Trophoblast cell (in vitro differentiated cells and primary cell): ENCODE measurements at regions not wholly inside any gene's neighbourhood (a gene's known extent, or its start where the extent isn't known, plus 50 kb on each side); places are given as distances from the start of the nearest gene placed in this dataset.

ENCODE experiments used
- DNase-seq, 2 donors: peaks; one replicate each; pipeline ENCODE4 v3.0.0-alpha.2; 2016
- H2AFZ ChIP-seq: 2 replicates; pipeline ENCODE4 v1.6.1; 2013; ENCODE audit warnings: low read length, moderate library complexity, mild to moderate bottlenecking; ENCODE audit not compliant: insufficient read depth, poor library complexity
- H2AK5ac ChIP-seq: 2 replicates; pipeline ENCODE4 v1.6.1; 2013; ENCODE audit warnings: mild to moderate bottlenecking, low read length
- H2BK120ac ChIP-seq: 2 replicates; pipeline ENCODE4 v1.6.1; 2013; ENCODE audit warnings: low read length, mild to moderate bottlenecking, moderate library complexity; ENCODE audit not compliant: insufficient read depth, poor library complexity
- H2BK12ac ChIP-seq: 2 replicates; pipeline ENCODE4 v1.6.1; 2013; ENCODE audit warnings: mild to moderate bottlenecking, low read length, moderate library complexity
- H2BK5ac ChIP-seq: 2 replicates; pipeline ENCODE4 v1.6.1; 2013; ENCODE audit warnings: low read length, low read depth, moderate library complexity, mild to moderate bottlenecking; ENCODE audit not compliant: poor library complexity
- H3K14ac ChIP-seq: 2 replicates; pipeline ENCODE4 v1.6.1; 2013; ENCODE audit warnings: mild to moderate bottlenecking, low read length
- H3K18ac ChIP-seq: 2 replicates; pipeline ENCODE4 v1.6.1; 2013; ENCODE audit warnings: mild to moderate bottlenecking, low read length
- H3K23ac ChIP-seq: 2 replicates; pipeline ENCODE4 v1.6.1; 2013; ENCODE audit warnings: low read length
- H3K27ac ChIP-seq: 2 replicates; pipeline ENCODE4 v1.5.1; 2013; ENCODE audit warnings: low read depth, mild to moderate bottlenecking, inconsistent platforms, low read length, moderate library complexity
- H3K27me3 ChIP-seq: 2 replicates; pipeline ENCODE4 v1.6.1; 2013; ENCODE audit warnings: inconsistent platforms, mild to moderate bottlenecking, low read length, moderate library complexity; ENCODE audit not compliant: insufficient read depth
- H3K36me3 ChIP-seq, 2 experiments: 1 replicate in 1 of 2; 2 replicates in 1 of 2; pipeline ENCODE4 v1.6.1; 2013; ENCODE audit warnings: low read length in 2 of 2, mild to moderate bottlenecking in 2 of 2, moderate library complexity in 1 of 2; ENCODE audit not compliant: insufficient read depth in 2 of 2, control insufficient read depth in 1 of 2
- H3K4ac ChIP-seq: 2 replicates; pipeline ENCODE4 v1.6.1; 2013; ENCODE audit warnings: low read depth, mild to moderate bottlenecking, low read length, moderate library complexity
- H3K4me1 ChIP-seq, 2 experiments: 1 replicate in 1 of 2; 2 replicates in 1 of 2; pipeline ENCODE4 v1.6.1; 2013; ENCODE audit warnings: low read length in 2 of 2, mild to moderate bottlenecking in 2 of 2, moderate library complexity in 1 of 2; ENCODE audit not compliant: insufficient read depth in 2 of 2, control insufficient read depth in 1 of 2
- H3K4me2 ChIP-seq: 2 replicates; pipeline ENCODE4 v1.6.1; 2013; ENCODE audit warnings: inconsistent platforms, mild to moderate bottlenecking, low read length, moderate library complexity
- H3K4me3 ChIP-seq: 2 replicates; pipeline ENCODE4 v1.5.1; 2013; ENCODE audit warnings: mild to moderate bottlenecking, low read depth, low read length, inconsistent platforms
- H3K79me1 ChIP-seq: one replicate; pipeline ENCODE4 v1.6.1; 2013; ENCODE audit warnings: low read length
- H3K79me2 ChIP-seq: 2 replicates; pipeline ENCODE4 v1.6.1; 2013; ENCODE audit warnings: low read length, mild to moderate bottlenecking; ENCODE audit not compliant: control insufficient read depth, insufficient read depth, poor library complexity
- H3K9ac ChIP-seq: 2 replicates; pipeline ENCODE4 v1.6.1; 2013; ENCODE audit warnings: mild to moderate bottlenecking, low read length
- H3K9me3 ChIP-seq: 2 replicates; pipeline ENCODE4 v1.6.1; 2013; ENCODE audit warnings: low read depth, mild to moderate bottlenecking, control low read depth, inconsistent platforms, low read length; ENCODE audit not compliant: insufficient read depth
- H4K12ac ChIP-seq: 2 replicates; pipeline ENCODE4 v1.6.1; 2013; ENCODE audit warnings: low read depth, mild to moderate bottlenecking, low read length, moderate library complexity
- H4K8ac ChIP-seq: 2 replicates; pipeline ENCODE4 v1.6.1; 2013; ENCODE audit warnings: low read depth, mild to moderate bottlenecking, low read length, moderate library complexity
- H4K91ac ChIP-seq: one replicate; pipeline ENCODE4 v1.6.1; 2013; ENCODE audit warnings: low read depth, mild to moderate bottlenecking, low read length, moderate library complexity
- WGBS: extraction: QIAGEN DNeasy Blood & Tissue Kit; methylation state at CpG from one replicate; pipeline ENCODE4 v1.1.7; 2013; ENCODE audit warnings: missing lambda C conversion rate; ENCODE audit not compliant: insufficient read length, insufficient coverage; ENCODE audit errors: extremely low coverage; 5-methylcytosine and 5-hydroxymethylcytosine counted together

- WGBS, result no CpG with 5 or more reads among the region's 1 CpG
- H4K12ac ChIP-seq, result no peak overlapping the region
- no peak overlapping the region for H2BK12ac ChIP-seq
- no peak overlapping the region for H2BK120ac ChIP-seq
- DNase-seq, result no peak
- peaks cover 4% of the 10 kb centered on the region for H3K9me3 ChIP-seq
- no peaks in the 10 kb centered on the region for H3K27me3 ChIP-seq
- H3K4me3 ChIP-seq, result no peak overlapping the region
- H3K4me2 ChIP-seq, result no peak overlapping the region
- H4K8ac ChIP-seq, result no peak overlapping the region
- H4K91ac ChIP-seq, result no peak overlapping the region
- no peaks in the 10 kb centered on the region for H3K79me2 ChIP-seq
- no peak overlapping the region for H2BK5ac ChIP-seq
- no peaks in the 10 kb centered on the region for H3K79me1 ChIP-seq
- no peaks in the 10 kb centered on the region for H3K36me3 ChIP-seq
- H3K27ac ChIP-seq, result no peak overlapping the region
- no peak overlapping the region for H3K4ac ChIP-seq
- H3K14ac ChIP-seq, result no peak overlapping the region
- no peak overlapping the region for H2AK5ac ChIP-seq
- no peak overlapping the region for H2AFZ ChIP-seq
- no peak overlapping the region for H3K23ac ChIP-seq
- H3K18ac ChIP-seq, result no peak overlapping the region
- H3K9ac ChIP-seq, result no peak overlapping the region
- H3K4me1 ChIP-seq, result peaks cover 0 to 2% of the 10 kb centered on the region in 2 experiments
Measured at GRCh38 chr7:109131141-109131540, 561.5 kb downstream of the DNAJB9 start.

- Histone ChIP-seq H3K27ac (no peak overlapping the region), H3K4me3 (no peak overlapping the region), H4K91ac (no peak overlapping the region), H2AFZ (no peak overlapping the region), H3K79me2 (no peaks in the 10 kb centered on the region), H2AK5ac (no peak overlapping the region), H3K4me2 (no peak overlapping the region), H3K18ac (no peak overlapping the region), H3K23ac (no peak overlapping the region), H2BK120ac (no peak overlapping the region), H3K4me1 (no peaks in the 10 kb centered on the region), H3K79me1 (no peaks in the 10 kb centered on the region), H4K8ac (no peak overlapping the region), H2BK5ac (no peak overlapping the region), H3K36me3 (no peaks in the 10 kb centered on the region), H4K12ac (no peak overlapping the region), H3K27me3 (no peaks in the 10 kb centered on the region), H2BK12ac (no peak overlapping the region), H3K14ac (no peak overlapping the region), H3K9me3 (peaks cover 4% of the 10 kb centered on the region), H3K4ac (no peak overlapping the region), H3K9ac (no peak overlapping the region)
- no peak for DNase-seq
- WGBS, result no CpG with 5 or more reads among the region's 3 CpGs
Measured at GRCh38 chr7:109136893-109137292, 567.2 kb downstream of the DNAJB9 start.

- Histone ChIP-seq H3K4me3 (no peak overlapping the region), H2BK12ac (no peak overlapping the region), H3K36me3 (no peaks in the 10 kb centered on the region), H3K4me2 (no peak overlapping the region), H3K27ac (no peak overlapping the region), H2AK5ac (no peak overlapping the region), H3K9ac (no peak overlapping the region), H4K91ac (no peak overlapping the region), H3K27me3 (no peaks in the 10 kb centered on the region), H2BK120ac (no peak overlapping the region), H3K9me3 (no peaks in the 10 kb centered on the region), H3K79me1 (no peaks in the 10 kb centered on the region), H3K4me1 (no peaks in the 10 kb centered on the region), H3K4ac (no peak overlapping the region), H4K8ac (no peak overlapping the region), H3K14ac (no peak overlapping the region), H3K23ac (no peak overlapping the region), H3K18ac (no peak overlapping the region), H2BK5ac (no peak overlapping the region), H2AFZ (no peak overlapping the region), H3K79me2 (no peaks in the 10 kb centered on the region), H4K12ac (no peak overlapping the region)
- WGBS, result no CpG with 5 or more reads among the region's 2 CpGs
- no peak for DNase-seq
Measured at GRCh38 chr7:109154748-109155147, 585.1 kb downstream of the DNAJB9 start.

- Histone ChIP-seq H2BK5ac (no peak overlapping the region), H3K79me1 (no peaks in the 10 kb centered on the region), H4K12ac (no peak overlapping the region), H3K36me3 (no peaks in the 10 kb centered on the region), H3K79me2 (no peaks in the 10 kb centered on the region), H3K14ac (no peak overlapping the region), H4K91ac (no peak overlapping the region), H3K4me3 (no peak overlapping the region), H2BK12ac (no peak overlapping the region), H2AFZ (no peak overlapping the region), H3K4ac (no peak overlapping the region), H3K23ac (no peak overlapping the region), H3K18ac (no peak overlapping the region), H2BK120ac (no peak overlapping the region), H3K4me2 (no peak overlapping the region), H4K8ac (no peak overlapping the region), H2AK5ac (no peak overlapping the region), H3K9me3 (no peaks in the 10 kb centered on the region), H3K27ac (no peak overlapping the region), H3K4me1 (no peaks in the 10 kb centered on the region), H3K9ac (no peak overlapping the region), H3K27me3 (no peaks in the 10 kb centered on the region)
- no peak for DNase-seq
- no CpG with 5 or more reads among the region's 3 CpGs for WGBS
Measured at GRCh38 chr7:109158246-109158645, 588.6 kb downstream of the DNAJB9 start.
